ENCODE measurements at regions not wholly inside any gene's neighbourhood (a gene's known extent, or its start where the extent isn't known, plus 50 kb on each side); places are given as distances from the start of the nearest gene placed in this dataset.
"Not testable (repeated sequence)": the region's sequence is repeated elsewhere in the genome, so short reads cannot be mapped to it uniquely, and the experiment has no call there.

GRCh38 chr6:14876778-14877613, 368.9 kb upstream of the JARID2 start:
- DNase-seq (ENCODE audit: low spot score): peak; percentile 40

GRCh38 chr6:14877758-14878157, 368.1 kb upstream of the JARID2 start:
- DNase-seq (ENCODE audit: low spot score): no peak

- no peak for DNase-seq (ENCODE audit: low spot score)
These were observed 365.8 kb upstream of the JARID2 start for GRCh38 chr6:14880052-14880451.

- DNase-seq (ENCODE audit: low spot score): no peak
These were observed 365.2 kb upstream of the JARID2 start for GRCh38 chr6:14880677-14881076.

- DNase-seq (ENCODE audit: low spot score): peak; percentile 51
These were observed 364.5 kb upstream of the JARID2 start for GRCh38 chr6:14881398-14881797.

- no peak for DNase-seq (ENCODE audit: low spot score)
These were observed 363.4 kb upstream of the JARID2 start for GRCh38 chr6:14882394-14883026.

- peak; percentile 37 for DNase-seq (ENCODE audit: low spot score)
These were observed 361.9 kb upstream of the JARID2 start for GRCh38 chr6:14883921-14884320.

GRCh38 chr6:14885498-14885897, 360.4 kb upstream of the JARID2 start:
- DNase-seq (ENCODE audit: low spot score): no peak

GRCh38 chr6:14887181-14887580, 358.7 kb upstream of the JARID2 start:
- DNase-seq (ENCODE audit: low spot score): no peak

- DNase-seq (ENCODE audit: low spot score): no peak
These were observed 357.8 kb upstream of the JARID2 start for GRCh38 chr6:14887986-14888574.

- no peak for DNase-seq (ENCODE audit: low spot score)
These were observed 357.3 kb upstream of the JARID2 start for GRCh38 chr6:14888575-14889000.

- DNase-seq (ENCODE audit: low spot score): peak; percentile 57
These were observed 356.7 kb upstream of the JARID2 start for GRCh38 chr6:14889188-14889587.

- no peak for DNase-seq (ENCODE audit: low spot score)
These were observed 356.0 kb upstream of the JARID2 start for GRCh38 chr6:14889611-14890593.

GRCh38 chr6:14891820-14892375, 354.0 kb upstream of the JARID2 start:
- DNase-seq (ENCODE audit: low spot score): not testable (repeated sequence)

- no peak for DNase-seq (ENCODE audit: low spot score)
These were observed 351.8 kb upstream of the JARID2 start for GRCh38 chr6:14894105-14894504.

GRCh38 chr6:14896475-14896874, 349.4 kb upstream of the JARID2 start:
- DNase-seq (ENCODE audit: low spot score): no peak

GRCh38 chr6:14897831-14898230, 348.0 kb upstream of the JARID2 start:
- DNase-seq (ENCODE audit: low spot score): no peak

GRCh38 chr6:14899441-14899840, 346.4 kb upstream of the JARID2 start:
- DNase-seq (ENCODE audit: low spot score): not testable (repeated sequence)

- no peak for DNase-seq (ENCODE audit: low spot score)
These were observed 344.9 kb upstream of the JARID2 start for GRCh38 chr6:14900919-14901318.

- DNase-seq (ENCODE audit: low spot score): no peak
These were observed 342.5 kb upstream of the JARID2 start for GRCh38 chr6:14903176-14904038.

GRCh38 chr6:14905201-14905600, 340.7 kb upstream of the JARID2 start:
- no peak for DNase-seq (ENCODE audit: low spot score)

All from AG08396 (cell line).